ENCODE measurements at regions not wholly inside any gene's neighbourhood (a gene's known extent, or its start where the extent isn't known, plus 50 kb on each side); places are given as distances from the start of the nearest gene placed in this dataset.

DNA sequence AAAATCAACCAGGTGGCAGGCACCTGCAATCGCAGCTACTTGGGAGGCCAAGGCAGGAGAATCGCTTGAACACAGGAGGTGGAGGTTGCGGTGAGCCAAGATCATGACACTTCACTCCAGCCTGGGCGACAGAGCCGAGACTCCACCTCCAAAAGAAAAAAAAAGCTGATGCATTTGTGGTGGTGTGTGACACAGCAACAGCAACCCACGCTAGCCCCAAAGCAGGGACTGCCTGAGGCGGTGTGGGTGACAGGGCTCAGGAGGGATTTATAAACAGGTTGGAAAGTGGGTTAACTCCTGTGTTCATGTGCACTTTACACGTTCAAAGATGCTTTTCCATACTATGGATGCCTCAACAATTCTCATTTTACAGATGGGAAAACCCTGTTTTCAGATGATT lies 395.9 kb upstream of the PODXL start:
- DNase-seq (ENCODE audit: insufficient read length, low spot score), result no peak
- TF ChIP-seq TAF1 (IDR thresholded peaks at IDR 0.05; ENCODE audit: low read depth, low read length) (no peak), POU2F2 (IDR thresholded peaks at IDR 0.05; ENCODE audit: low read depth, low read length) (no peak), SPI1 (IDR thresholded peaks at IDR 0.05; ENCODE audit: low read depth, low read length) (no peak), POLR2AphosphoS5 (IDR thresholded peaks at IDR 0.05; ENCODE audit: low read depth, low read length) (no peak), PAX5 (IDR thresholded peaks at IDR 0.05; ENCODE audit: insufficient read depth, low read length, severe bottlenecking) (no peak), POLR2A (IDR thresholded peaks at IDR 0.05; ENCODE audit: low read depth, low read length) (no peak)

GRCh38 chr7:131950758-131951157 lies 394.3 kb upstream of the PODXL start:
- no peak for TF ChIP-seq SPI1 (IDR thresholded peaks at IDR 0.05; ENCODE audit: low read depth, low read length)
- TF ChIP-seq POLR2AphosphoS5 (IDR thresholded peaks at IDR 0.05; ENCODE audit: low read depth, low read length), result no peak
- no peak for TF ChIP-seq POLR2A (IDR thresholded peaks at IDR 0.05; ENCODE audit: low read depth, low read length)
- TF ChIP-seq PAX5 (IDR thresholded peaks at IDR 0.05; ENCODE audit: insufficient read depth, low read length, severe bottlenecking), result no peak
- TF ChIP-seq POU2F2 (IDR thresholded peaks at IDR 0.05; ENCODE audit: low read depth, low read length), result no peak
- TF ChIP-seq TAF1 (IDR thresholded peaks at IDR 0.05; ENCODE audit: low read depth, low read length), result no peak
- no peak for DNase-seq (ENCODE audit: insufficient read length, low spot score)
- no peak for FAIRE-seq

More for the DNA sequence above, 395.9 kb upstream of the PODXL start:
- no peak for FAIRE-seq

DNA sequence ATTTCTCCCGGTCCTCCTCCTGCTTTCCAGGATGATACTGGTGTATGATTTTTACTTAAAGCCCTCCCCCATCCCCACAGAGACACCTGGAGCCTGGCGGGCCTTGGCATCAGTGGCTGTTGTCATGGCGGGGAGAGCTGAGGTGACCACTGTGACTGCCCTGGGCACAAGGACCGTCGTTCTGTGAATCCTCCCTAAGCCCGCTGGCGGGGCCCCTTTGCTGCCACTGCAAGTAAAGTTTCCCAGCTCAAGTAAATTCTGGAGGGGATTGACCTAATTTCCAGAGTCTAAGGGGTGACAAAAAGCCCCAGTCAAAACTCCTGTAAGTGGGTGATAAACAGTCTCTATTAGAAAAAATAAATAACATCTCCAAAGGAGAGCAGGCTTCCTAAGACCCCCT lies 393.2 kb upstream of the PODXL start:
- no peak for FAIRE-seq
- TF ChIP-seq POLR2AphosphoS5 (IDR thresholded peaks at IDR 0.05; ENCODE audit: low read depth, low read length) (no peak), TAF1 (IDR thresholded peaks at IDR 0.05; ENCODE audit: low read depth, low read length) (no peak), SPI1 (IDR thresholded peaks at IDR 0.05; ENCODE audit: low read depth, low read length) (no peak), POLR2A (IDR thresholded peaks at IDR 0.05; ENCODE audit: low read depth, low read length) (no peak), POU2F2 (IDR thresholded peaks at IDR 0.05; ENCODE audit: low read depth, low read length) (no peak), PAX5 (IDR thresholded peaks at IDR 0.05; ENCODE audit: insufficient read depth, low read length, severe bottlenecking) (no peak)
- DNase-seq (ENCODE audit: insufficient read length, low spot score), result no peak

GRCh38 chr7:131948434-131949053 lies 392.1 kb upstream of the PODXL start:
- DNase-seq (ENCODE audit: insufficient read length, low spot score), result no peak
- no peak for FAIRE-seq
- TF ChIP-seq TAF1 (IDR thresholded peaks at IDR 0.05; ENCODE audit: low read depth, low read length) (no peak), POLR2AphosphoS5 (IDR thresholded peaks at IDR 0.05; ENCODE audit: low read depth, low read length) (no peak)

DNA sequence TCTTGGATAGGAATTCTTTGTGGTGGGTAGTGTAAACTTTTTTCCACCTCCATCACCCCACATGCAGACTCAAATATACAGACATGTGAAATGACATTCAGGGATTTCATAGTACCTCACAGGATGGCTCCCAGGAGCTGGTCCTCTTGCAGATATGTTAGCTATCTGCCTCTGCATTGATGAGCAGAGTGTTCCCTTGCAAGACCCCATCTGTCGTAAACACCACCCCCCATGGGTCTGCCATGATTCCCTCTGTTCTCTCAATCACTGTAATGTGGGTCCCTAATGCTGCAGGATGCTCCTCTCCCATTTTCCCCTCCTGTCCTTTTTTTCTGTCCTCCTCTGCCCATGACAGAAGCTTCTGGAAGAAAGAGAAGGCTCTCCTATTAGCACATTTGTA lies 391.2 kb upstream of the PODXL start:
- FAIRE-seq, result no peak

DNA sequence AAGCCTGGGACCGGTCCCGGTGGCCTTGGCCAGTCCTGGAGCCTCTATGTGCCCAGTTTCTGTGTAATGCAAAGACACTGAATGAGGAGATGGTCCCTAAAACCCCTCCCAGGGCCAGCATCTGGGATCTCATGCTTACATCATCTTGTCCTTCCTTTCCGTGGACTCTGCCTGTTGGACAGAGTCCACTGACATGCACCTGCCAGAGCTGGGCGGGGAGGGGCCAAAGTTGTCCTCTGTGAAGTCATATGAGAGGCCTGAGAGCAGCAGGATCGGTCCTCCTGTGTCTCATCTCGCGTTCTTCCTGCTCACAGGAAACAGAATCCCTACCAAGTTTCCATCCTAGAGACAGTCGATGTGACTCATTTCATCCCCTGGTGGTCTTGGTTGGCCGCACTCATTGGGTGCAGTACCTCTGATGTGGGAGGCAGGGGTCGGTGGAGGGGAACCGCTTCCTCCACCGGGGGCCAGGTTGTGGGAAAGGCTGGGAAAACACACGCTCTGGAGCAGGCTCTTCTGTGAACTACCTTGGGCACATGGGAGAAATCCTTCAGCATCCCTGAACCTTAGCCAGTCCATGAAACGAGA lies 389.6 kb upstream of the PODXL start:
- no peak for FAIRE-seq
- no peak for TF ChIP-seq SPI1 (IDR thresholded peaks at IDR 0.05; ENCODE audit: low read depth, low read length)
- no peak for TF ChIP-seq TAF1 (IDR thresholded peaks at IDR 0.05; ENCODE audit: low read depth, low read length)
- no peak for TF ChIP-seq POLR2A (IDR thresholded peaks at IDR 0.05; ENCODE audit: low read depth, low read length)
- TF ChIP-seq PAX5 (IDR thresholded peaks at IDR 0.05; ENCODE audit: insufficient read depth, low read length, severe bottlenecking), result no peak
- TF ChIP-seq POLR2AphosphoS5 (IDR thresholded peaks at IDR 0.05; ENCODE audit: low read depth, low read length), result no peak
- no peak for TF ChIP-seq POU2F2 (IDR thresholded peaks at IDR 0.05; ENCODE audit: low read depth, low read length)

More for the DNA sequence above, 391.2 kb upstream of the PODXL start:
- TF ChIP-seq POLR2AphosphoS5 (IDR thresholded peaks at IDR 0.05; ENCODE audit: low read depth, low read length), result no peak
- no peak for TF ChIP-seq POLR2A (IDR thresholded peaks at IDR 0.05; ENCODE audit: low read depth, low read length)
- TF ChIP-seq POU2F2 (IDR thresholded peaks at IDR 0.05; ENCODE audit: low read depth, low read length), result no peak
- TF ChIP-seq SPI1 (IDR thresholded peaks at IDR 0.05; ENCODE audit: low read depth, low read length), result no peak
- DNase-seq (ENCODE audit: insufficient read length, low spot score), result no peak

GRCh38 chr7:131945313-131945911 lies 389.0 kb upstream of the PODXL start:
- FAIRE-seq, result no peak
- DNase-seq (ENCODE audit: insufficient read length, low spot score), result peak; percentile 74

More for the DNA sequence above, 389.6 kb upstream of the PODXL start:
- no peak for DNase-seq (ENCODE audit: insufficient read length, low spot score)

DNA sequence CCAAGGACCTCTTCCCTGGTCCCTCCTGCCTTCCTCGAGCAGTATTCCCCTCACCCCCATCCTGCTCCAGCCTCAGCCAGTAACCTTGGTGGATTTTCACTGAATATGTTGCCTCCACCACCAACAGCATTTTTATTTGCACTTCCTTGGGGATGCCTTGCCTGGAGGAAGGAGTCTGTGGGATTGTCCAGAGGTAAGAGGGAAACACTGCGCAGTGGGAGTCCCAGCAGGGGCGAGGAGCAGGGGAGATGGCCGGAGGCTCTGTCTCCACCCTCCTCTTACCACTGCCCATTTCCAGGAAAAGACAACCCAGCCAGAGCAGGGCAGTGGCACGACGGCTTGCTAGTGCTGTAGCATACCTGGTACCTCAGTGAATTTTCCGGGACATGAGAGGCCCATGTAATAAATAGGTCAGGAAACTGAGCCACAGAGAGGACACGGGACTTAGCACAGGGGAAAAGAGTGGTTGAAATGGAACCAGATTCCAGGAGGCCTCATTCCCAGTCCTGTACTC lies 388.2 kb upstream of the PODXL start:
- DNase-seq (ENCODE audit: insufficient read length, low spot score), result no peak
- FAIRE-seq, result no peak
- TF ChIP-seq POLR2AphosphoS5 (IDR thresholded peaks at IDR 0.05; ENCODE audit: low read depth, low read length) (no peak), POU2F2 (IDR thresholded peaks at IDR 0.05; ENCODE audit: low read depth, low read length) (no peak), POLR2A (IDR thresholded peaks at IDR 0.05; ENCODE audit: low read depth, low read length) (no peak)

More at GRCh38 chr7:131945313-131945911, 389.0 kb upstream of the PODXL start:
- no peak for TF ChIP-seq POLR2A (IDR thresholded peaks at IDR 0.05; ENCODE audit: low read depth, low read length)

GRCh38 chr7:131943646-131944045 lies 387.2 kb upstream of the PODXL start:
- no peak for FAIRE-seq
- TF ChIP-seq PAX5 (IDR thresholded peaks at IDR 0.05; ENCODE audit: insufficient read depth, low read length, severe bottlenecking) (no peak), POLR2AphosphoS5 (IDR thresholded peaks at IDR 0.05; ENCODE audit: low read depth, low read length) (no peak), SPI1 (IDR thresholded peaks at IDR 0.05; ENCODE audit: low read depth, low read length) (no peak), POU2F2 (IDR thresholded peaks at IDR 0.05; ENCODE audit: low read depth, low read length) (no peak), TAF1 (IDR thresholded peaks at IDR 0.05; ENCODE audit: low read depth, low read length) (no peak), POLR2A (IDR thresholded peaks at IDR 0.05; ENCODE audit: low read depth, low read length) (no peak)
- no peak for DNase-seq (ENCODE audit: insufficient read length, low spot score)

- FAIRE-seq, result no peak
- TF ChIP-seq POLR2A (IDR thresholded peaks at IDR 0.05; ENCODE audit: low read depth, low read length), result no peak
- no peak for TF ChIP-seq POLR2AphosphoS5 (IDR thresholded peaks at IDR 0.05; ENCODE audit: low read depth, low read length)
- no peak for TF ChIP-seq POU2F2 (IDR thresholded peaks at IDR 0.05; ENCODE audit: low read depth, low read length)
- TF ChIP-seq PAX5 (IDR thresholded peaks at IDR 0.05; ENCODE audit: insufficient read depth, low read length, severe bottlenecking), result no peak
- TF ChIP-seq TAF1 (IDR thresholded peaks at IDR 0.05; ENCODE audit: low read depth, low read length), result no peak
- TF ChIP-seq SPI1 (IDR thresholded peaks at IDR 0.05; ENCODE audit: low read depth, low read length), result no peak
- DNase-seq (ENCODE audit: insufficient read length, low spot score), result no peak
Measured at GRCh38 chr7:131943211-131943610, 386.8 kb upstream of the PODXL start.
